T follicular helper cell (primary cell): ENCODE measurements at regions not wholly inside any gene's neighbourhood (a gene's known extent, or its start where the extent isn't known, plus 50 kb on each side); places are given as distances from the start of the nearest gene placed in this dataset.

Experiments
- DNase-seq: peaks from one replicate; pipeline ENCODE4 v3.0.0-alpha.2; 2020; ENCODE audit warnings: low read depth

DNA sequence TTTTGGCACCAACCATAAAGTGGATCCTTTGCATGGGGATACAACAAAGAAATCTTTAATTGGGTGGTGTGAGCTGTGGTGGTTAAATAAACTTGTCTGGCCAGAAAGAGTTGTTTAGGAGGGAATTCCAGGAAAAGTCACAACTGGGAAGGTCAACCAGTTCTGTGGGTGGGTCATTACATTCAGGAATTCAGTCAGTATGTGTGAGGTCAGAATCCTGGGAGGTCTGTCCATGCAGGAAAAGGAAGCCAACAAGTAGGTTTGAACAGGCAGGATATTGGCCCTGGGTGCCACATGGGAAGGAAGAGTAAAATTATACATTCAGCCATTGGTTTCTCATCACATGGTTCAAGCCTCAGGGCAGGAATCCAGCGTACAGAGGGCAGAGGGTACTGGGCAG, 162.3 kb upstream of the ADAMTS5 start:
- no peak for DNase-seq

DNA sequence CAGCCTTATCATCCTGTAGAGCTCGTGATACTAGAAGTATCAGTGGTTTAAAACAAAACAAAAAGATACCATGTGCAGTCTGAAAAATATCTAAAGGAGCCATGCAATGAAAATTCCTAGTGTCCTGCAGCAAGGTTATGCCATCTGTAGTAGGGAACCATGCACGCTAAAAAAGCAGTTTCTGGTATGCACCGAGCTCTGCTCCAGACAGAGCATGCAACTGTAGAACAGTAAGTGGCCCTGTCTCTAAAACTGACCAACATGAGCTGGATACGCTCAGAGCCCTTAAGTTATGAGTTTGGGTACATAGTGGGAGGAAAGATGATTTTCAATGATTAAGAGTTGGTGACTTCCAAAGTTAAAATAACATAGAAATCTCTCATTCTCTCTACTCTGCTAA, 159.3 kb upstream of the ADAMTS5 start:
- DNase-seq: no peak

DNA sequence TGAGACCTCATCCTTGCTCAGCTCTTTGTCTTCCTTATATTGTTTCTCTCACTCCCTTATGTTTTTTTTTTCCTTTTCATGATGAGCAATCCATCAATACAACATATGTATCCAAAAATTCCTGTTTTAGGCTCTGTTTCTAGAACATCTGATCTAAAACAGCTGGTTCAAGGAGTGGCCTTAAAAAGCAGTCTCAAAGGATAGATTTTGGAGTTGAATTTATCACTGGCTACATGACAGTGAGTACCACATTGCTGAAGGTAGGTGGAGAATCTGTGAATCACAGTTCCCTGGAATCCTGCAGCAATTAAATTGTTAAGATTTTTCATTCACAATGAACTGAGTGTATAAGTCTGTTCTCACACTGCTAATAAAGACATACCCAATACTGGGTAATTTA, 155.8 kb upstream of the ADAMTS5 start:
- no peak for DNase-seq

DNA sequence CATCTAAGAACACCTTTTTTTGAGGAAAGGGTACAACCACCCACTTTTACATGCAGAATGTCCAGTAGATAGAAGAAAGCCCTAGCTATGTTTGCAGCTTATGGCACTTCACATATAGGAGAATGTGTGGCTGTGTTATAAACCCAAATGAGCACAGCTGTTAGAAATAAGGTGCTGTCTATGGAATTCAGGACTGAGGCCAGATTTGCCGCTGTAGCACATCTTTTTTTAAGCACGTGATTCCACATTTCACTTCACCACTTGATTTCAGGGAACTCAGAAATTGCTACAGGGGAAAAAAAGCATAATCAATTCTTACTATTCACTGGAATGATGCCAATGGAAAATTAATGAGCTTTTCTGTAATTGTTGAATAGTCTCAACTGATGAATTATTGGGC, 147.2 kb upstream of the ADAMTS5 start:
- DNase-seq: no peak

DNA sequence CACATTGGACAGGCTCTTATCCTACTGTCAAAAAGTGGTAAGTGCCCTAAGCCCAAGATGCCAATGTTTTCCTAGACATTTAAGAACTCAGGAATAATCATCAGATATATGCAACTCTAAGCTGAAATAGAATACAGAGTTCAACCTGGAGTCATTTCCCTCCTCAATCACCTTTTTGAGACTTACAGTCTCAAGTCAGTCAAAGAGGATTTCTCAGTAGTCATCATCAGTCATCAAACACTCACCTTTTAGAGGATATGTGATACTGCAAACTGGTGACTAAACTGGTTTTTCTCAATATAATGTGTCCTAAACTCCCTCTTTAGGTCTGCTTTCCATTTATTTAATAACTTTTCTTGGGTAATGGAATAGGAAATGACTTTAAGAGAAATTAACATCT, 145.3 kb upstream of the ADAMTS5 start:
- DNase-seq: no peak

DNA sequence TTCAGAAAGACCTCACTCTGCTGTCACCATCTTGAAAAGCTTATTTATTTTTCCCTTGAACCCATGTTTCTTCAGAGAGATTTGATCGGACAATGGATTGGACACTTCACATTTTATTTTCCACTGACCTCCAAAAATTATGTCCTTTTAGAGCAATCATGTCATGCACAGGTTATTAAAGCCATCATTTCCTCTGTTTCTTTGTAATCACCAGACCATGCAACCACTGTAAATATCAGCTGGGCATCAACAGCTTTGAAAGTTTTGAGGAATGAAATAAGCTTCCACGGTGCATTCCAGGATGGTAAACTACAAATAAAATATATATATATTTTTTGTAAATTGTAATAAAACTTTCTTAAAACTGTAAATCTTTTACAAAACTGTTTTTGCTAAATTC, 144.1 kb upstream of the ADAMTS5 start:
- DNase-seq: no peak

DNA sequence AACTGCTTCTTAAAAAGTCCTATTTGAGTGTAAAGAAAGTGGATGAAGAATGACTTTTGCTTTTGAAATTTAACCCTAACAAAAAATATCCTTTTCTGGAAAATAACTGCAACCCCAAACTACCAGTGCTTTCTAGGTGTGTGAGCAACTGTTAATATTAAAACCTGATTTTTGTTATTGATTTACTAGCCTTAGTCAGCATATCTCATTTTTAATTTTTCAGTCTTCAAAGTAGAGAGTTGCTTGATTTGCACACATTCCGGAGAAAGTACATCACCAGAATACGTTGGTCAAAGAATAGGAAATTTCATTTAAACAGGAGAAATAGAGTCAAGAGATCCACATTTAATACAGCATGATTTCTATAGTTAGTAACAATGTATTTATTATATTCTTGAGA, 141.8 kb upstream of the ADAMTS5 start:
- DNase-seq: no peak

DNA sequence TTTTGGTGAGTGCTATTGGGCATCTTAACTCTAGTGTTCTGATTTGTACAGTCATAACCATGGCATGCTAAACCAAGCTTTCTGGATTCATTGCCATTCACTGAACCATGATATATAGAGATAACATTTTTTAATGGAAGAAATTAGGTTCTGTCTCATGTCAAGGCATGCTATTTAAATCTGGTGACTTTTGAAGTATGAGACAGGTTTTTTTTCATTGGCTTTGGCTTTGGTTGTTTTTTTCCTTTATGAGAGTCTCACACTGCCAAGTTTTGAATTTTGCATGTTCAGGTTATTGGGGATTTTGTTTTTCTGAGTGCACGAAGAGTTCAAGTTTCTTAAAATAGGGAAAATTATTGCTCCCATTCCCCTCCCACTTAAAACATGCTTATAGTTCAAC, 141.3 kb upstream of the ADAMTS5 start:
- no peak for DNase-seq

DNA sequence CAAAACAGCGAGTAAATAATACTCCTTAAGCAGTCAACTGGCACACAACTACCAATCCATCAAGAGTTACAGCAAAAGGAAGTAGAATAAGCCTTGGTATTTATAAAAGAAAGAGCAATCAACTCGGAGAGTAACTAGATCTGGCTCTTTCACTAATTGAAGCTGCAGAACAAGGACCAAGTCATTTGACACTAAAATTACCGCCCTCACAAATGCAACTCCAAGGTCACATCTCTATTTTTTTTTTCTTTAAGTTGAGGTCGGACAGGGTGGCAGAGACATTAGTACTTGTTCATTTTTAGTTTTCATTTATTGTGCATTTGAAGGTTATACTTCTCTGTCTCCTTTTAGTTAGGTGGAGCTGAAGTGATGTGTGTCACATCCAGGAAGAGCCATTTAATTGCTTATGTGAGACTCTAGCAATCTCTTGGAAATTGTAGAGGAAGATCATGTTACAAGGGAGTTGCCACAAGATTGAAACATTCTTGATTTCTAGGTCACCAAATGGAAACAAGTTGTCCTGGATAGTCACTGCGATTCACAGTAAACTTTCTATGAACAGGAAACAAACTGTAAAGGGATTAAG, 138.1 kb upstream of the ADAMTS5 start:
- no peak for DNase-seq

DNA sequence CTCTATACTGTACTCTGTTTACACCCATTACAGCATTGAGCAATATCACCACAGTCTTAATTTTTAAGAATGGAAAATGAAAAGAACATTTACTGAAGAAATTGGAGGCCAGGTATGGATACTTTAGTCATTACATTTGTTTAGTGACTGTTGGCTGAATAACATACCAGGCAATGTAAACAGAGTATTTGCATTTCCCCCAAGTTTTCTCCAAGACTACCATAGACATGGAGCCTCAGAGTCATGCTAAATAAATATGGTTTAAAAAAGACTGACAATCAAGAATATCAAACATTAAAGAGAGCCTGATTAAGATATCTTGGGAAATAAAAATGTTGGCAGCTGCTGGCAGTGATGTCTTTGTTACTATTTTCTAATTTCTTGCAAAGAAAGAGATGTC, 136.9 kb upstream of the ADAMTS5 start:
- DNase-seq: no peak

DNA sequence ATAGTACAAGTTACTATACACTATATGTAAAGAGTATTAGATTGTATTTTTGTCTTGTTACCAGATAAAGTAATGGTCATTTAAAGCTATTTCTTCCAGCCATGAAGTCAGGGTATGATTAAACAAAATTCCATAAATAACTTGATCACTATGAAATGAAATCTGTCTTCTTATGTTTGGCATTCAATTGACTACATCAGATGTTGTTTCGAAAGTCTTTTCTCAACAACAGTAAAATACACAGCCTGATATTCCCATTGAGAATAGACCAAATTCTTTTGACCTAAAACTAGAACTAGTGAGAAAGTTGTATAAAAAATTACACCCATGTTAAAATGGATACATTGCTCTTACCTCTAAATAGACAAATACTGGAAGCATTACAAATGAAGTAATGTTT, 134.6 kb upstream of the ADAMTS5 start:
- no peak for DNase-seq

DNA sequence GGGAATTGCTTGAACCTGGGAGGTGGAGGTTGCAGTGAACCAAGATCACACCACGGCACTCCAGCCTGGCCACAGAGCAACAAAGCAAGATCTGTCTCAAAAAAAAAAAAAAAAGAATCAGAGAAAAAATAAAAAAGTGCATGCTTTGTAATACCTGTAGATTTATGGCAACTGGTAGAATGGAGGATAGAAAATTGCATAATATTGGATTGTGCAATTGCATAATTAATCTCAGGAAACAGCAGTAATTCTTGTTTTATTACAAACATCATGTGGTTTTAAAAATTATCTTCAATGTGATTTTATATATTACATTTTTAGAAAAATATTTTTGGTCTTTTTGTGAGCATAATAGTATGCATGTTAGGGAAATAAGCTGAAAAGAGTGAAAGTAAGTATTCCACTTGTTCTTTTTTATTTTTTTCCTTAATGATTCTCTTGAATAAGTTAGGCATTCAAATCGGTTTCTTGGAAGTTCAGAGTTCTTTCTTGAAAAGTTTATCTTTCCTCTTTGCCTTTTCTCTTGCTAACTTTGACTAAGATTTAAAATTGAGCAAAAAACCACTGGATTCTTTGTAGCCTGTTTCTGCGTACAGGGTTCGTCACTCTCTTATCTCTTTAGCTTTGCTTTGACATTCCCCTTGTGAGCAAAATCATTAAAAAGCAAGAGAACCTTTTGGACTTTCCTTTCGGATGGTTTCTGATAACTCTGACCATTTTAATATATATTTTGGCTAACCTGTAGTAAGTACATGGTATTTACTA, 127.5 kb upstream of the ADAMTS5 start:
- DNase-seq: no peak

DNA sequence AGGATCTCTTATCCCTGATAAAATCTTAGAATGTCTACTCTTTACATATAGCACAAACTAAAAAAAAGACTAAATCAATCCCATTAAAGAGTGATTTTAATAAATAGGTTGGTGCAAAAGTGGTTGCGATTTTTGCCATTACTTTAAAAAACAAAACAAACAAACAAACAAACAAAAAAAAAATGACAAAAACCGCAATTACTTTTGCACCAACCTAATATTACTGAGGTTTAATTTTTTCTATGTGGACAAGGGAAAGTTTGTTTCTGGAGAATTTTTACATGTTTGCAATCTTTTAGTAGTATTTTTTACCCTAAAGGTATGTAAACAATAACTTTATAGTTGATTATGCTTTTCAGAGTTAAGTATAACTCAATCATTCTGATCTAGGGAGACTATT, 119.7 kb upstream of the ADAMTS5 start:
- DNase-seq: no peak

DNA sequence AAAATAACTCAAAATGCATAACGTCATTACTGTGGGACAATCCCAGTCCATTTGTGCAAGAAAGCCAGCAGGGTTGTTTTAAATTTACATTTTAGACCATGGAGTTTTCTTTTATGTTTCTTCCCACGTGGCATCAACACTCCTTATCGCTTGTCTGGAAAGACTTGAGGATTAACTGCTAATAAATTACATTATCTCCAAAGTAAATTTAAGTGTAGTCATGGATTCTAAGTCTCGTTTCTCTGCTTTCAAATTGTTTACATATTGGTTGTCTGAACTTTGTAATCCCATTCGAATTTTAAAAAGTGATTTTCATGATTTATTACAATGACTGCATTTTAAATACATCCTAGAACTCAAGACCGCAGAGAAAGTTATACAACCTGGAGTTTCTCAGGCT, 119.3 kb upstream of the ADAMTS5 start:
- no peak for DNase-seq

DNA sequence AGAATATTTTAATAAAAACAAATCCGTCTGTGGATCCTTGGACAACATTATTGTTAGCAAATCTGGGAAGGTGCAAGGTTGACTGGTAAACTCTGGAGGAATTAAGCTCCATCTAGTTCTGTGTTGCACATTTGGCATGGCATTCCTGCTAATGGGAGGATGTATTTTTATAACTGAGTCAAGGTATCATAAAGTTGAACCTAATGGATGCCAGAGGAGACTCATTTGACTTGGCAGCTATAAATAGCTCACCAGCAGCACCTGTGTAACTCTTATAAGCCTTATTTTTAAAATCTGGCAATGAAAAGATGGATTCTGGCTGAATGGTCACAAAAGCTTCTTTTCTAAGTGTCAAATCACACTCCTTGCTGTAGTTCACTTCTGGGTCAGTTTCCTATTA, 118.5 kb upstream of the ADAMTS5 start:
- DNase-seq: no peak

DNA sequence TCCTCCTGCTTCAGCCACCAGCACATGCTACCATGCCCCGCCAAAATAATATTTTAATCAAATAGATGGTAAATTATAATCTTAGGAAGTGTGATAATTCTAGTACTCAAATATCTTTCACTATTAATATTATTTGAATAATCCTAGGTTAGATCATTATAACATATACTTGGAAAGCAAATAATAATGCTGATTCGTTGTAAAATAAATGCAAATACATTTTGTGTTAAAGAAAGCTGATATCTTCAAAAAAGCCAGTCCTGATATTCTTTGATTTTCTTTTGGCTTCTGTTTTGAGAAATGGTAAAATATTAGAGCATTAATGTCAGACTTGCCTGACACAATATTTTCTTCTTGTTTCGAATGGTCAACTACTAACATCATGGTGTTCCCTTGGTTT, 116.3 kb upstream of the ADAMTS5 start:
- DNase-seq: no peak

DNA sequence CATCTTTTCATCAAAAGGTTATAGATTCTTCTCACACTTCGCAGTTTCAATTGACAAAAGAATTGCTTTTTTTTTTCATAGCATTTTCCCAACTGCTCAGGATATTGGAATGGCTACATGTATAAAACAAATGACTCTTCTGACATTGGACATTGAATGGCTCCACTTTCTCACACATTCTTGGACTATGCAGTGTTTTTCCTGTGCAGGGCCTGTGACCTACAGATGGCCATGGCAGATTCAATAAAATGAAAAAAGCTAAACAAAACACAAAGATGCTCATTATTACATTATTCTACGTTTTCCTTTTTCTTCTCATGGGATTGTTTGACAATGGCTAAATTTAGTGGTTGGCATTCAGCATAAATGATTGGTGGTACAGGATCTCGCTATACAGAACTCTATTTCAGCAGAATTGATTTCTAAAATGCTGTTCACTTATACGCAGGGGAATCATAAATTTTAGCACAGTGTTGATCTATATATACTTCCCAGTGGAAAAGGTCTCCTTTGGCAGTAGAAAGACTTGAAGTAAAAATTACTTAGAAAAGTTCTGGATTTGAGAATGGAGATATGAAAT, 115.6 kb upstream of the ADAMTS5 start:
- DNase-seq: no peak

DNA sequence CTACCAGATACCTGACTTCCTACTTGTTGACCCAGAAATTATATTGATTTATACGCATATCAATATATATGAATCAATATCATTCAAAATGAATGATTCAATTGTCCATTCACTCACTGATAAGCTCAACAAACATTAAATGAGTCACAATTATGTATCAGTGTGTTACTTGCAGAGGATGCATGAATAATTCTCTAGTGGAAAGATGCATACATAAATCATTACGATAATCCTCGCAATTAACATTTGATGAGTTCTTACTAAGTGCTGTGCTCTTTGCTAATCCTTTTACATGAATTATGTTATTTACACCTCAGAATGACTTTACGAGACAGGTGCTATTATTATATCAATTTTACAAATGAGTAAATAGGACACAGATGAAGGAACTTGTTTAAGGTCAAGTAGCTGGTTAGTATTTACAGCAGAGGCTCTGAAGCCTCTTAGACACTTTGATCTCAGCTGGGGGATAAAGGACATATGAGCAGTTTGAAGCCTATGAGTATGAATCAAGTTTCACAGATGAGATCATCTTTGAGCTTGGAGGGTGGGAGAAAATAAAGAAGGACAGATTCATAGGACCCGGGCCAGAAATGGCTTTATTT, 112.8 kb upstream of the ADAMTS5 start:
- no peak for DNase-seq

DNA sequence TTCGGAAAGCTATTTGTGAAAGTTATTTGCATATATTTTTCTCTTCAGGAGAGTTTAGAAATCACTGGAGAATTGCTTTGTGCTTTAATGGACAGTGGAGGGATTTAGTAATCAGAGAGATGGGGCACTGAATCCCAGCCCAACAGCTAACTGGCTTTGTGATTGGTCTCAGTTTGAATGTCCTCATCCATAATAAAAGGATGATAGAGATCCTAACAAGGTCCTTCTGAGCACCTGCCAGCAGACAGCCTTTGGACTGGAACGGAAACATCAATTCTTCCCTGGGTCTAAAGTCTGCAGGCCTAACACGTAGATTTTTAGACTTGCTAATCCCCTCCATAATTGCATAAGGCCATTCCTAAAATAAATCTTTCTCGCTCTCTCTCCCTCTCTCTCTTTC, 112.0 kb upstream of the ADAMTS5 start:
- DNase-seq: no peak

DNA sequence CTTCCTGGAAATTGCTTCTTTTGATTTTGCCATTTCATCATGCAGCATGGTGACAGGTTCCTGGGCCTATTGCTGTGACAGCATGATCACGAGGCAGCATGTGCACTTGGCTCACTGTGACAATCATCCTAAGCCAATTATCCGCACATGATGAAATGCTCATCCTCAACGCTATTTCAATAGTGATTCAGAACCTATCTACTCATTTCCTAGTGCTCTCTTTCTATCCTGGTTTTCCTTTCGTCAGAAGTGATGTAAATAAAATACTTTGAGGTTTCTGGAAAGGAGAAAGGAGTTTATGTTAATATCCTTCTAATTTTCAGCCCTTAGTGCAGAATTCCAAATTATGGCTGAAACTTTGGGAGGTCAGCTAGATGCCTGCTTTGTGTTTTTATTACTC, 110.6 kb upstream of the ADAMTS5 start:
- DNase-seq: no peak

DNA sequence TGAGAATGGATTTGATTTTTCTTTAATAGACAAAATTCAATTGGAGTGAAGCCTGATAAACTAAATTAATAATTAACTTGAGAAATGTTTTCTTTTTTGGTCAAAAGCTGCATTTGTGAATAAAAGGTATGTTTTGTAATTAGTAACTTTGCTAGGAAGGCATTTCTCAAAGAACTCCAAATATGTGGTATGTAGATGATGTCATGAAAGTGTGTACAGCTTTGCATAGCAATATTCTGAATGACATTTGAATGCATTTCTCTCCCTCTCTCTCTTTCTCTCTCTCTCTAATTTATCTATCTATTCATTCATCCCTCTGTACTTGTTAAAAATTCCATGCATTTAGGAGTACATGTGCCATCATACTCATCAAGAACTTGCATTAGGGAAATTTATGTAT, 109.1 kb upstream of the ADAMTS5 start:
- no peak for DNase-seq

DNA sequence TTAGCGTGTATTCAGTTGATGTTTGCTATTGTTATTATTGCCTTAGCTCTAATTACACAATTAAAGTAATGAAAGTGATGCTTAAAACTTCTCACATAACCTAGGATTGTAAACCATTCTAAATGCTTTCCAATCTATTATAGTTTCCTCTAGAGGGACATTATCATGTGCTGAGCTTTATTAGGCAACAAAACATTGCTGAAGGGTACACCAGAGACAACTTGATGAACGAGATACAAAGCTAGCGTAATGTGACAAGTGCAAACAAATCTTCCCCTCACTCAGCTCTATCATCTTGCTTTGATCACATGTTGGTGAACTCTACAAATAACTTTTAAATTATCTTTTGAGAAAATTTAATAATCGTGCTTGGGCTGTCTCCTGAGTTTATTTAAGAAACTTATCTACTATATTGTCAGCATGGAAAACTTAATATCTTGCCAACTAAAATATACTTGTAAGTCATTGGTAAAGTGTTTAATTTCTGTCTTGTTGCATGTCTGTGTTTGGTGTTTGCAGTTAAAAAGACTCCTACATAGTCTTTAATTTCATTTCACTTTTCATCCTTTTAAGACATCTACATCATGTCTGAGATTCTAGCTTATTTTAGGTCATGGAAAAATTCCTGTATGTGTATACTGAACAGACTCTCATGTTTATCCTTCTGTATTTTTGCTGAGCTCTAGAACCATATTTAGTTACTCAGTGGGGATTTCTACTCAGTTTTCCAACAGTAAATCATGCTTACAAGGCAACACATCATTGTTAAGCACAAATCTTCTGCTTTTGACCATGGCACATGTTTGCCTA, 104.2 kb upstream of the ADAMTS5 start:
- no peak for DNase-seq

DNA sequence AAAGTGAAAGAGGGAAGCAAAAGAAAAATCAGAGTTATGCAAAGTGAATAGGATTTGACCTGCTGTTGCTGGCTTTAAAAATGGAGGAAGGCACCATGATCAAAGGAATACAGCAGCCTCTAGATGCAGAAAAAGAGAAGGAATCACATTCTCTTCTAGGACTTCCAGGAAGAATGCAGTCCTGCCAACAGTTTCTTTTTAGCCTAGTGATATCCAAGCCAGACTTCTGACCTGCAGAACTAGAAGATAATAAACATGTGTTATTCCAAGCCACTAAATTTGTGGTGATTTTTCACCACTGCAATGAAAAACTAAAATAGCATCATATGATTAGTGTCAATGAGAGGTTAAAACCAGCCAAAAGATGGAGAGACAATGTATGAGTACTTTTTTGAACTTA, 101.9 kb upstream of the ADAMTS5 start:
- no peak for DNase-seq
